T-helper 9 cell (primary cell): ENCODE measurements at regions not wholly inside any gene's neighbourhood (a gene's known extent, or its start where the extent isn't known, plus 50 kb on each side); places are given as distances from the start of the nearest gene placed in this dataset.

Source experiments
- DNase-seq: peaks from one replicate; pipeline ENCODE4 v3.0.0-alpha.2; 2020

DNA sequence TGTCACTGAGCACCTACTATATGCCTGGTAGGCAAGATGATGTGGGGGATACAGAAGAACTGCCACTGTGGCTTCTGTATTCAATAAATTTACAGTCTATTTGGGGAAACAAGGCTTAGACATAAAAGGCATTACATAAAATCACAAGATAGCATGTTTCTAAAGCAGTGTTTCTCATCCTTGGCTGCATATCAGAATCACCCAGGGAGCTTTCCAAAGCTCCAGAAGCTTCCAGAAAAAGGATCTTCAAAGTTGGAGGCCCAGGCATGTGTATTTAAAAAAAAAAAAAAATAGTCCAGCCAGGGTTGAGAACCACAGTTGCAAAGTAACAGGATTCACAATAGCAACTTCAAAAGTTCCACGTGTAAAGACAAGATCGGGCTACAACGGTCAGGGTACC is 112.4 kb upstream of the SPACA1 start:
- DNase-seq = no peak

DNA sequence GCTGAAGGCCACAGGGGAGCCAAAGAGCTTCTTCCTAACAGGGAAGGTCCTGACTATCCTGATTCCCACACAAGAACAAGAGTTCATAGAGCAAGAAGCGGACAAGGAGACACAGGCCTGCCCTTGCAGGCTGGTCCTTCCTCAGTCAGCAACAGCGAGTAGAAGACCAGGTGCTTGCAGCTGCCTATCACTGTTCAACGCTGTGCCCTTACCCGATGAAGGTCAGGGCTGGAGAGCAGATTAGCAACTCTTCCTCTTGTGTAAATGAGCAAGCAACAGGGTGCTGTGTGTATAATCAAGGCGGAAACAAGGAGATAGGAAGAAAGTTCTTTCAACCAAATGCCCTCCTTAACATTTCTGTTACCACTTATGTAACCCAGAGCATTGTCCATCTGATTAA is 115.3 kb upstream of the SPACA1 start:
- DNase-seq = no peak

GRCh38 chr6:87929843-87930288 is 117.8 kb upstream of the SPACA1 start:
- DNase-seq = peak; percentile 36

DNA sequence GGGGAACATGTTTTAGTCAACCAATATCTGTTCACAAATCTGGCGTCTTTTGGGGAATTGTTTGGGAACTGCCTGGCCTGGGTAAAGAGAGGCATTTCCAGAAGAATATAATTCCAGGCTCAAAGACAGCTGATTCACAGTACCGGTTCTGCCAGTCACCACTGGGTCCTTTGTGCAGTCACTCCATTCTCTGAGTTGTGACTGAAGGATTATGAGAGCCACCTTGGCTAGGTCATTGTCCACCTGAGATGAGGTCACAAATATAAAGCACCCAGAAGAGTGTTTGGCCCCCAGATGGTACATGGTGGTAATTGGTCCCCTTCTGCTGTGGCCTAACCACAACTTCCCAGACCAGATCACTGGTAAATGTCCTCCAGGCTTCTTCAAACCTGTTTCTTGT is 121.0 kb upstream of the SPACA1 start:
- DNase-seq = no peak

GRCh38 chr6:87926072-87926471 is 121.6 kb upstream of the SPACA1 start:
- DNase-seq = no peak

- no peak for DNase-seq
Observed at GRCh38 chr6:87925373-87926060, 122.1 kb upstream of the SPACA1 start.

- no peak for DNase-seq
Observed at GRCh38 chr6:87923389-87924050, 124.1 kb upstream of the SPACA1 start.

GRCh38 chr6:87922947-87923330 is 124.7 kb upstream of the SPACA1 start:
- no peak for DNase-seq

- no peak for DNase-seq
Observed at GRCh38 chr6:87922196-87922946, 125.3 kb upstream of the SPACA1 start.

- no peak for DNase-seq
Observed at GRCh38 chr6:87921034-87921433, 126.6 kb upstream of the SPACA1 start.

DNA sequence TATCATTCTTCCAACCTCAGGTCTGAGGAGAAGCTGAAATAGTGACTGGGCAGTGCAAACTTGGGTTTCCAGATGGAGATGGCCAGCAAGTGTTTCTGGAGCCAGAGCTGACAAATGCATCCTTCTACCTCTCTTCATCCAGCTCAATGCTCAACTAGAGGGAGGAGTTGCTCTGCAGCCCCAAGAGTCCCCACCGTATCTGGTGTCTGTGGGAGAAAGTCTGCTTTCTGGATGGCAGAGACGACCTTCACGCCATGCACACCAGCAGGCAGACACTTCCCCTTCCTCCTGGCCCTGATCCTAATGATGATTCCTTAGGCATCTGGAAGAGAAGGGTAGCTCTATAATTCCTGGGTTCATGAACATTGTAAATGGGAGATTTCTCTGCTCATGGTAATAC is 127.4 kb upstream of the SPACA1 start:
- DNase-seq = no peak

- no peak for DNase-seq
Observed at GRCh38 chr6:87919416-87919815, 128.2 kb upstream of the SPACA1 start.

DNA sequence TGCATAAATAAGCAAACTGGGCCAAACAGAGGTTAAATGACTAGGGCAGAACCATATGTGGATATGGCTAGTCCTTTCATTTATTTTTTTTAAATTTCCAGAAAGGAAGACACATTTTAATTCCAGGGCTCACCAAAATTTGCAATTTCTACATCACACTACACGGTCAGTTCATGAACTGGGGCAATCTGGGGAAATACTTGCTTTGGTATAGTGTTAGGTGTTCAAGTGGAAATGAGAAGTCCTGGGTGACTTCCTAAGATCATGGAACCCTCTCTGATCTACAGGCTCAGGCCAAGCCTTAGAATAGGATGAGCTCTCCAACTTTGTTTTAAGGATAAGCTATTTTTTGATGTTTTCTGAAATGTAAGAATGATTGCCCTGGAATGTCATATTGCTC is 128.6 kb upstream of the SPACA1 start:
- DNase-seq = no peak

DNA sequence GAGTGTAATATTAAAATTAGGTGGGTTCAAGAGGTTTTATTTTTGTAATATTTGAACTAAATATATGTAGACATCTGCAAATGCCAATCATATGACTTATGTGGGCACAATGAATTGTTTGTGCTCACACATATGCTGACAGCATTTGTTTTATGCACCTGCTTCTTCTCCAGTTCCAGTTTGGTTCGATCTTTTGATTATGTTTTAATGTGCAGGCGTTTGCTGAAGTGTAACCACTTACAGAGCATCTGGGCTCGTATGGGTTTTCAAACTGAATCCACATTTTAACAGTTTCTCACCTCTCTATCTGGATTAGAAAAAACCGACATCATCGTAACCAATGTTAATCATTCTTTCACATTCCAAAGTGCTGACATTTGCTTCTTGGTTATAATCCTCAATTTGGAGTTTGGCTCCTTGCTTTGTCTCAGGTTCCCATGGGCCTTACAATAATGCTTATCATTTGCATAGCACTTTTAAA is 129.1 kb upstream of the SPACA1 start:
- DNase-seq = no peak

DNA sequence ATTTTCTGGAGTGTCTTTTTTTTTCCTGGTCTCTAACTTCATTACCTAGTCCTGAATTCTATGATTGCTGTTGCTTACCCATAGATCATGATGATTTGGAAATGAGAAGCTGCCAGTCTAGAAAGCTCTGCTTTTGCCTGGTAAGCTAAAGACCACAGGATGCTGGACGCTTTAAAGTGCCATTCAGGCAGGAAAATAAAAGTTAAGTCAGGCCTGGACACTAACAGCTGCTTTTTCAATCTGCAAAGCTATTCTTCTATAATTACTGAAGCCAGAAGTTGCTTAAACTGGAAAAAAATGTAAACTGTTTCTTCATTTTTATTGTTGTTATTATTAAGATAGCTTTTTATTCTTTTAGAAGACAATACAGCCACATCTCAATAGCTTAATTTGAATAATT is 129.8 kb upstream of the SPACA1 start:
- no peak for DNase-seq

DNA sequence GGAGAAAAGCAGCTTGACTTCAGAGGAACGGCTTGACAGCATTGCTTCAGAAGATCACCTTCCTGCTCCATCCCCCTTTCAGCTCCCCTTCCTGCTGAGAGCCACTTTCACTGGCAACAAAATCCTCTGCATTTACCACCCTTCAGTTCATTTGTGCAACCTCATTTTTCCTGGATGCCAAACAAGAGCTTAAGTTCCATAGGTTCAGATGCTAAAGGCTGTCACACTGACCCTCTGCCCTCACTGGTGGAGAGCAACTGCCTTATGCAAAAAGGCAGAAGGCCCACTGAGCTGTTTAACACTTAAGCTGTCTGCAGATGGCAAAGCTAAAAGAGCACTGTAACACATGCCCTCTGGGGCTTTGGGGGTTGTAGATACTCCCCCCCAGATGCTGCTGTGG is 131.2 kb upstream of the SPACA1 start:
- no peak for DNase-seq

GRCh38 chr6:87914637-87915395 is 132.8 kb upstream of the SPACA1 start:
- no peak for DNase-seq

DNA sequence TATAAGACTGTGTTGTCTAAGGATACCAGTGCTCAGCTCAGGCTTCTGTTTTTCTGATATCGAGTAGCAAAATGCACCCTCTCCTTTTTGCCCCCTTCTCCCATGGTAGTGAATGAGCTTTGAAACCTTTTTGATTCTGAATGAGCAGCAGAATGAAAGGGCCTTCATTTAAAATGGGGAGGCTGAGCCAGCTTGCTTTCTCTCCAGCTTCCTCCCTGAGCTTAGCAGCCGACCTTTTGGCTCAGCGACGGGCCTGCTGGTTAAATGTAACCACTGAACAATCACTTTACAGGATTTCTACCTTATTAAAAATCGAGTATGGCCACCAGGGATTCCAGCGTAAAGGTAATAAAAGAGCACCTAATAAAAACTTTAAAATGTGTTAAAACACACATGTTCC is 133.7 kb upstream of the SPACA1 start:
- no peak for DNase-seq

DNA sequence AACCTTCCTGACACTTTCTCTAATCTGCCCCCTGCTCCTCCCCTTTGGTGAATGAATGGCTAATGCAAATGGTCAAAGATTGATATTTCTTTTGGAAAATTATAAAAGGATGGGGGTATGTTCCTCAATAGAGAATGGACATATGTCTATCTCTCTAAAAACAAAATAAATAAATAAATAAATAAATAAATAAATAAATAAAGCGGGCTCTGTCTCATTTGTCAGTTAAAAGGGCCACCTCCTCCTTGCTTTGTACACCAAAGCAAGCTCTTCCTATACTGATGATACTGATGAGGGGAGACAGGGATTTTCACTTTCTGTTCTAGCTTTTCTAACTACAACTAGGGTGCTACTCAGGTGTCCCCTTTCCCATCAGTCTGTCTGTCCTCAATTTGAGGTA is 135.5 kb upstream of the SPACA1 start:
- DNase-seq = no peak

DNA sequence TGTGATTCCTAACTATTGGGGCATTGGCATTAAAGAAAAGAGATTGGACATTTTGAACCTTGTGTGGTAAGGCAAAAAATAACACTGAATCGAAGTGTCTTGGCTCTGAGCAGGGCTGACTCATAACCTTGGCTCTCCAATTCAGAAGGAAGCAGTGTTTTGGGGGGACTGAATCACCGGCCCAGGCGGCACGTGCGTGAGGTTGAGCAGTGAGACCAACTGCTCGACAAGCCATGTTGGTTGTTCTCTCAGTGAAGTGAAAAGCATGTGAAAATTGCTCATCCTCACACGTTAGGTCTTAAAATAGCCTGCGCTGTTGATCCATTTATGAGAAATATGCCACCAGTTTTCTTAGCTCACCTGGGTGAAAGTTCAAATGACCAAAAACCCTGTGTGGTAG is 137.8 kb upstream of the SPACA1 start:
- DNase-seq = no peak

- DNase-seq = no peak
Observed at GRCh38 chr6:87908978-87909811, 138.4 kb upstream of the SPACA1 start.

DNA sequence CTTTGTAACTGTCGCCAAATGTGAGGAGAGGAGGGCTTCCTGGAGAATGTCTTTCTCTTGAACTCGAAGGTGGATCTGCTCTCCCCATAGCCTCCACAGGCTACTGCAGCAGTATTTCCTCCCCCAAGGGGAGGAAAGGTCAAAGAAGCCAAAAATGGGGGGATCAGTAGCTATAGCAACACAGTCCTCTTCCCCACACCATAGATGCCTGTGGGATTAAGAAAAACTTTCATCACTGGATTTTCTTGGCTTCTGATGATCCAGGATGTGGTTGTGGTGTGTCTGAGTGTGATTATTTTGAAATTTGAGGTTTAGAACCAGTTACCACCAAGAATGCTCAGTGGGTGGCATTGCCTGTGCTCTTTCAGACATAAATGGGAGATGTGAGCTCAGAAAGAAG is 140.1 kb upstream of the SPACA1 start:
- DNase-seq = no peak
